Effector memory CD4-positive, alpha-beta T cell (primary cell): ENCODE measurements at regions not wholly inside any gene's neighbourhood (a gene's known extent, or its start where the extent isn't known, plus 50 kb on each side); places are given as distances from the start of the nearest gene placed in this dataset.
"Not testable (repeated sequence)": the region's sequence is repeated elsewhere in the genome, so short reads cannot be mapped to it uniquely, and the experiment has no call there.

Experiments
- DNase-seq, 3 donors: peaks; one replicate each; pipeline ENCODE4 v3.0.0-alpha.2; 2020
- H3K27ac ChIP-seq: 2 replicates; pipeline ENCODE4 v1.7.0; 2013; ENCODE audit warnings: mild to moderate bottlenecking, low read length, moderate library complexity; ENCODE audit not compliant: insufficient read depth, poor library complexity, severe bottlenecking
- H3K27me3 ChIP-seq: replicated peaks from 2 replicates; pipeline ENCODE4 v1.7.0; 2013; ENCODE audit warnings: mild to moderate bottlenecking, low read length; ENCODE audit not compliant: insufficient read depth, control insufficient read depth, poor library complexity, severe bottlenecking
- H3K36me3 ChIP-seq: 2 replicates; pipeline ENCODE4 v1.7.0; 2013; ENCODE audit warnings: mild to moderate bottlenecking, low read length, moderate library complexity; ENCODE audit not compliant: control insufficient read depth, insufficient read depth
- H3K4me1 ChIP-seq: 2 replicates; pipeline ENCODE4 v1.7.0; 2013; ENCODE audit warnings: low read length, mild to moderate bottlenecking; ENCODE audit not compliant: control insufficient read depth, insufficient read depth, poor library complexity, severe bottlenecking
- H3K4me3 ChIP-seq: 2 replicates; pipeline ENCODE4 v1.7.0; 2013; ENCODE audit warnings: low read length, low read depth, mild to moderate bottlenecking; ENCODE audit not compliant: insufficient read depth, poor library complexity, severe bottlenecking
- H3K9me3 ChIP-seq: 2 replicates; pipeline ENCODE4 v1.7.0; 2013; ENCODE audit warnings: mild to moderate bottlenecking, low read length, moderate library complexity; ENCODE audit not compliant: control insufficient read depth

DNA sequence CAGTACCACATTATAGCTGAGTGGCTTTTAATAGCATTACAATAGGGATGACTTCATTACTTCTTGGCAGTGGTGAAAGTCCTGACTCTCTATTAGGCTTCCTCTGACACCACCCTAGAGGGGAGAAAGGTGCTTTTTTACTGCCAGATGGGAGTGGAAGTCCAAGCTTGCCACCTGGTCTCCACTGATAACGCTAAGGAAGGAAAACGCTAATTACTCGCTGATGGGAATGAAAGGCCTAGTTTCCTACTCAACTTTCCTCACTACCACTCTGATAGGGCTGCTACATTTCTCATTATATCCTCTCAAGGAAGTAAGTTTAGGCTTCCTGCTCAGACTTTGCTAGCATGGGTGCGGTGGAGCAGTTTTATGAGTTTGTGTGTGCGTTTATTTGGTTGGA, 62.3 kb upstream of the PAGE3 start:
- H3K27me3 ChIP-seq: no peaks in the 10 kb centered on the region
- H3K27ac ChIP-seq: no peak overlapping the region
- no peaks in the 10 kb centered on the region for H3K9me3 ChIP-seq
- DNase-seq: no peak
- H3K36me3 ChIP-seq: no peaks in the 10 kb centered on the region
- no peaks in the 10 kb centered on the region for H3K4me1 ChIP-seq
- H3K4me3 ChIP-seq: no peak overlapping the region

DNA sequence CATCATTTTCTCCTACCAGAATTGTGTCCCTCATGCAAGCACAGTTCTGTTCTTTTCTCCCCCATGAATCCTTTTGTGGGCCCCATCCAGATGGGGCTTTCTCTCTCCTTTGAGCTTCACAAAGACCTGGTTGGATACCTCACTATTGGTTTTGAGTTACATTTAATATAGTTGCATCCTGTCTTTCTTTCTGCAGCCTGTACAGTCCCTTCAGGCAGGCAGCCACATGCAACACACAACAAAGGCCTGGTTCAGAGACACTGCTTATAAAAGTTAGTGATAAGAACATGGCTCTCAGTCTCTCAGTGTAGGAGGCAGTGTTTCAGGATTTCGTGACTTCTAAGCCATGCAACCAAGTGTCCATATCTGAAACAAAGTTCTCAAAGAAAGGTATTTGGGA, 70.6 kb upstream of the PAGE3 start:
- Histone ChIP-seq H3K9me3 (no peaks in the 10 kb centered on the region), H3K4me3 (no peak overlapping the region), H3K27me3 (no peaks in the 10 kb centered on the region), H3K36me3 (no peaks in the 10 kb centered on the region), H3K27ac (no peak overlapping the region), H3K4me1 (no peaks in the 10 kb centered on the region)
- DNase-seq: no peak

DNA sequence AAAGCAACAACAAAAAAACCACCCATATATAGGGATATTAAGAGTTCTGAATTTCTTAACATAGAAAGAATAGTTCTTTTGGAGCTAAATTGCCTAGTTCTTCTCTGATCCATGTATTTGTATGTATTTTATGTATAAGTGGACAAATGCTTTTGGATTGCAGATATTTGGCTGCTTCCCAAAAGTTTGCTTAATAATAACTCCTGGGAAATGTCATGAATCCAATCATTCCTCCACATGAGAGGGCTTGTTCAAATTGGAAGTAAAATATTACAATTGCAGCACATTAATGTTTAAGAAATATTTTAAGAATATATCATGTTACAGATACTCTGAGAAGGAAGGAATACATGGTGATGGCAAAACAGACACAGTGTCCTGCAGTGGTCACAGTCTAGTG, 71.5 kb upstream of the PAGE3 start:
- no peak for DNase-seq
- H3K9me3 ChIP-seq: no peaks in the 10 kb centered on the region
- no peaks in the 10 kb centered on the region for H3K27me3 ChIP-seq
- no peak overlapping the region for H3K27ac ChIP-seq
- H3K4me1 ChIP-seq: no peaks in the 10 kb centered on the region
- no peak overlapping the region for H3K4me3 ChIP-seq
- no peaks in the 10 kb centered on the region for H3K36me3 ChIP-seq

DNA sequence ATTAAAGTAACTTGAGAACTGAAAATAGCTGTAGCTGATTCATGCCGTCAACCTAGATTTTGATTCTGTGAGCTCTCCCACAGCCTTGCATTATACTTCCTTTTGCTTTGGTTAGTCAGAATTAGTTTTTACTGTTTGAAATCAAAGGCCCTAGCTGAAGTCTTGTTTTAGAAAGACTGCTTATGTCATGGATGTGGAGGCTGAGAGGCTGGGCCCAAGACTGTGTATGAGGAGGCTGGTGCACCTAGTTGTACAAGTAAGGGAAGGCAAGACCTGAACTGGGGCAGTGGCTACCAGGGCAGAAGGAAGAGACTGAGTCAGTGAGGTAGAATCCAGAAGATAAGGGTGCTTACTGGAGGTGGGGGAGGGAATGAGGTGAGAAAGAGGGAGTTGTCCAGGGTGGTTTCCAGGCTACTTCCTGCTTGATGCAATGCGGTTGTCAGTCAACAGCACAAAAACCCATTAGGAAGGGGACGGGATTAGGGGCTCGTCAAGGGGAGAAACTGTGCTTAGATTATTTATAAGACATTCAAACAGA, 76.2 kb upstream of the PAGE3 start:
- H3K36me3 ChIP-seq: no peaks in the 10 kb centered on the region
- no peak for DNase-seq
- H3K27ac ChIP-seq: no peak overlapping the region
- no peaks in the 10 kb centered on the region for H3K9me3 ChIP-seq
- no peaks in the 10 kb centered on the region for H3K27me3 ChIP-seq
- H3K4me3 ChIP-seq: no peak overlapping the region
- H3K4me1 ChIP-seq: peaks cover 6% of the 10 kb centered on the region

DNA sequence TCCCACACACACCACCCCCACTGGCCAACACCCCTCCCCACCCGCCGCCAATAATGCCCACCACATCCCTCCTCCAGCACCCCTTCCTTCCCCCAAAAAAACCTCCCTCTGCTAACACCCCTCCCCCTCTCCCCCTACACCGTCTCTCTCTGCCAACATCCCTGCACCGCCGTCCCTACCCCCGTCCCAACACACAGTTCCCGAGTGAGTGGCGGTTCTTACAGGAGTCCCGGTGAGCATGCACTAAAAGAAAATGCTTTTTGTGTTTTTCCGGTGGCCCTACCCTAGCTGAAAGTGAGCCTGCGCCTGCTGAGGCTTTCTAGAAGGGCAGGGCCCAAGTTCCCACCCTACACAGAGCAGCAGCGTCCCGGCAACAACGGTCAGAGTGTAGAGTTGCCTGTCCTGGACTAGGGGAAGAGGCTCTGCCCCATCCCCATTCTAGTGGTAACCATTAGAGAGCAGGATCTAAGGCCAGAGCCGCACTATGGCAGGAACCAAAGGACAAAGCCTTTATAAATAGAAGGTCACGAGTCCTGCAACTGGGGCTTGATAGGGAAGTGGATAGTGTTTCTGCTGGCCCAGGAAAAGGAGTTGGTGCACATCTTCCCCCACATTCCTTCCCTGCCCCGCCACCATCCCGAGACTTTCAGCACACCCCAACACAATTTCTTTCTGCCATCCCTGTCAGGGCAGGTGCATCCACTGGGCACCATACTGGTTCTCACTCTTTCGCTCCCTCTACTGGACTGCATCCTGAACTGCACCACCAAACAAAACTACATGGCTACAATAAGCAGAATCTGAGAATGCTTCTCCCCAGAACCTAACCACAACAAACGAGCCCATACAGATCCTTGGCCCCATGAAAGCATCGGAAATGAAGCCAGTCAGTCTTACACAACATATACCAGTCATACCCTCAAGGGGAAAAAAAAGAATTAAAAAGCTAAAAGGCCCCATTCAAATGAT, 78.1 kb upstream of the PAGE3 start:
- H3K4me1 ChIP-seq: peaks cover 6% of the 10 kb centered on the region
- peak in 2 of 3 donors; percentile 4 to 18 for DNase-seq
- no peaks in the 10 kb centered on the region for H3K27me3 ChIP-seq
- H3K9me3 ChIP-seq: no peaks in the 10 kb centered on the region
- H3K36me3 ChIP-seq: no peaks in the 10 kb centered on the region
- no peak overlapping the region for H3K27ac ChIP-seq
- no peak overlapping the region for H3K4me3 ChIP-seq

DNA sequence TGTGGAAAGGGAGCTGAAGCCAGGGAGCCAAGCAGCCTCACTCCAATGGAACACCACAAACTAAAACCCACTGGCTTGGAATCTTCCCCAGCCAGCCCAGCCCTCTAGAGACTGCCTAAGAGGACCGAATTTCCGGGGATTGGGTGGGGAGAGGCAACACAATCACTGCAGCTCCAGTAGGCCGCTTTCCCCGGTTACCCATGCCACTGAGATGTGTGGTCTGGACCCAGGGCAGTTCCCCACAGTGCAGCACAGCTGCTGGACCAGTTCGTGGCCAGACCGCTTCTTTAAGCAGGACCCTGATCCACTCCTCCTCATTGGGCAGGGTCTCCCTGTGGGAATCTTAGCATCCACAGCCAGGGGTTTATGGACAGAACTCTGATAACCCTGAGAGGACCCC, 91.9 kb upstream of the PAGE3 start:
- no peak for DNase-seq
- Histone ChIP-seq H3K4me1 (peaks cover 8% of the 10 kb centered on the region), H3K4me3 (no peak overlapping the region), H3K9me3 (no peaks in the 10 kb centered on the region), H3K27me3 (no peaks in the 10 kb centered on the region), H3K36me3 (no peaks in the 10 kb centered on the region), H3K27ac (no peak overlapping the region)

DNA sequence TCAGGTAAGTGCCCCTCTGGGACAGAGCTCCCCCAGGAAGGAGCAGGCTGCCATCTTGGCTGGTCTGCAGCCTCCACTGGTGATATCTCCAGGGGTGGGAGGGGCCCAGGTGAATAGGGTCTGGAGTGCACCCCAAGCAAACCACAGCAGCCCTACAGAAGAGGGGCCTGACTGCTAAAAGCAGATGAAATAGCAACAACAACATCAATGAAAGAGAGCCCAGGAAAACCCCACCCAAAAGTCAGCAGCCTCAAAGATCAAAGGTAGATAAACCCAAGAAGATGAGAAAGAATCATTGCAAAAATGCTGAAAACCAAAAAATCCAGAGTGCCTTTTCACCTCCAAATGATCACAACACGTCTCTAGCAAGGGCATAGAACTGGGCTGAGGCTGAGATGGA, 92.5 kb upstream of the PAGE3 start:
- Histone ChIP-seq H3K27ac (no peak overlapping the region), H3K27me3 (no peaks in the 10 kb centered on the region), H3K9me3 (no peaks in the 10 kb centered on the region), H3K36me3 (no peaks in the 10 kb centered on the region), H3K4me3 (no peak overlapping the region), H3K4me1 (peaks cover 8% of the 10 kb centered on the region)
- no peak for DNase-seq

DNA sequence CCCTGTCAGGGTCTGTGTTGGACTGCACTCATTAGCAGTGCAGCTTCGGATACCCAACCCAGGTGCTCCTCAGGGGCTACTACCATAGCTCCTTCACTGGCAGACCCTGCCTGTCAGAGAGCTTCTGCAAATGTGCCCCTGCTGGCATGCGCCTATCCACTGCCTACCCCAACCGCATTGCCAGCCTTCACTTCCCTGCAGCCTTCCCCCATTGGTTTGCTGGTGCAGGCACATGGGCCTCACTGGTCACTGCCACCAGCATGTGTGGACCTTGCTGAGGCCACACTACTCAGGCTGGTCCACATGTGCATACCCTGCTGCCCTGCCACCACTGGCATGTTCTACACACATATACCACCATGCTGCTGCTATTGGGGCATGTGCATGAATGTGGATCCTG, 72.5 kb upstream of the MAGEH1 start:
- Histone ChIP-seq H3K27me3 (no peaks in the 10 kb centered on the region), H3K4me3 (no peak overlapping the region), H3K27ac (no peak overlapping the region), H3K9me3 (no peaks in the 10 kb centered on the region), H3K4me1 (no peaks in the 10 kb centered on the region), H3K36me3 (no peaks in the 10 kb centered on the region)
- DNase-seq: no peak

DNA sequence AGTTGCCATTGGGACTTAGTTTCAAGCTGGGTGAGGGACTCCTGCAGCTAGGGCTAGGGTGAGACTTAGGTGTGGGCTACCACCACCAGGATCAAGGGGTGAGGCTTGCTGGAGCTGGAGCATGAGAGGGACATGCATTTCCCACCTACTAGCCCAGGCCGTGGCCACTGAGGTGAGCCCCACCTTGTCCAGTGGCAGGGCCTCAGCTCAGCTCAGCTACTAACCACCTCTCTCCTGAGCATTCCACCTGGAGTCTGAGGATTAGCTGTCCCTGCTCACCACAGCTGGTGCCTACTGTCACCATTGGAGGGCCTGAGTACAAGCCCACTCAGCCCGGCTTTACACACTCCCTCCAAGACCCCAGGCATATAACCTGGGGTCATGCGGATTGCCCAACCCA, 62.6 kb upstream of the MAGEH1 start:
- Histone ChIP-seq H3K36me3 (no peaks in the 10 kb centered on the region), H3K27ac (no peak overlapping the region), H3K9me3 (no peaks in the 10 kb centered on the region), H3K27me3 (no peaks in the 10 kb centered on the region), H3K4me3 (no peak overlapping the region), H3K4me1 (no peaks in the 10 kb centered on the region)
- no peak for DNase-seq

DNA sequence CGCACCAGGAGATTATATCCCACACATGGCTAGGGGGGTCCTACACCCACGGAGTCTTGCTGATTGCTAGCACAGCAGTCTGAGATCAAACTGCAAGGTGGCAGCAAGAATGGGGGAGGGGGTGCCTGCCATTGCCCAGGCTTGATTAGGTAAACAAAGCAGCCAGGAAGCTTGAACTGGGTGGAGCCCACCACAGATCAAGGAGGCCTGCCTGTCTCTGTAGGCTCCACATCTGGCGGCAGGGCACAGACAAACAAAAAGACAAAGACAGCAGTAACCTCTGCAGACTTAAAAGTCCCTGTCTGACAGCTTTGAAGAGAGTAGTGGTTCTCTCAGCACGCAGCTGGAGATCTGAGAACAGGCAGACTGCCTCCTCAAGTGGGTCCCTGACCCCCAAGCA, 55.1 kb upstream of the MAGEH1 start:
- not testable (repeated sequence) for H3K4me1 ChIP-seq, H3K4me3 ChIP-seq, H3K27ac ChIP-seq, DNase-seq, H3K27me3 ChIP-seq, H3K36me3 ChIP-seq, H3K9me3 ChIP-seq
